Hepatocyte (in vitro differentiated cells): ENCODE measurements at regions not wholly inside any gene's neighbourhood (a gene's known extent, or its start where the extent isn't known, plus 50 kb on each side); places are given as distances from the start of the nearest gene placed in this dataset.

Experiments used
- DNase-seq: peaks from one replicate; pipeline ENCODE4 v3.0.0-alpha.2; 2016; ENCODE audit warnings: low spot score
- H2AFZ ChIP-seq: fragments of 200-600 bp; sonication (generic); 2 replicates; pipeline ENCODE4 v1.6.0; 2016; ENCODE audit warnings: antibody characterized with exemption, mild to moderate bottlenecking
- H3K27ac ChIP-seq: fragments of 200-600 bp; sonication (generic); 2 replicates; pipeline ENCODE4 v1.5.1; 2016; ENCODE audit warnings: mild to moderate bottlenecking
- H3K27me3 ChIP-seq: fragments of 200-600 bp; sonication (generic); 2 replicates; pipeline ENCODE4 v1.6.1; 2016
- H3K36me3 ChIP-seq: fragments of 200-600 bp; sonication (generic); replicated peaks from 2 replicates; pipeline ENCODE4 v1.5.1; 2016; ENCODE audit warnings: low read depth; ENCODE audit not compliant: insufficient read depth
- H3K4me1 ChIP-seq: fragments of 200-600 bp; sonication (generic); 2 replicates; pipeline ENCODE4 v1.5.1; 2016; ENCODE audit warnings: mild to moderate bottlenecking, moderate library complexity; ENCODE audit not compliant: insufficient read depth
- H3K4me2 ChIP-seq: fragments of 200-600 bp; sonication (generic); 2 replicates; pipeline ENCODE4 v1.6.0; 2016
- H3K4me3 ChIP-seq: fragments of 200-600 bp; sonication (generic); 2 replicates; pipeline ENCODE4 v1.5.1; 2016; ENCODE audit warnings: mild to moderate bottlenecking
- H3K79me2 ChIP-seq: fragments of 200-600 bp; sonication (generic); 2 replicates; pipeline ENCODE4 v1.6.0; 2017; ENCODE audit warnings: mild to moderate bottlenecking
- H3K9me2 ChIP-seq: fragments of 200-600 bp; sonication (generic); replicated peaks from 2 replicates; pipeline ENCODE4 v1.6.0; 2017; ENCODE audit warnings: mild to moderate bottlenecking; ENCODE audit not compliant: insufficient read depth
- H3K9me3 ChIP-seq: fragments of 200-600 bp; sonication (generic); 2 replicates; pipeline ENCODE4 v1.5.1; 2016; ENCODE audit warnings: low read depth, mild to moderate bottlenecking
- H4K20me1 ChIP-seq: fragments of 200-600 bp; sonication (generic); 2 replicates; pipeline ENCODE4 v1.6.0; 2016; ENCODE audit warnings: mild to moderate bottlenecking; ENCODE audit not compliant: insufficient read depth, poor library complexity, severe bottlenecking
- EZH2 ChIP-seq: fragments of 200-600 bp; sonication (generic); IDR thresholded peaks from 2 replicates; pipeline ENCODE4 v1.6.1; 2016; ENCODE audit warnings: antibody characterized with exemption, mild to moderate bottlenecking, borderline replicate concordance
- EZH2phosphoT487 ChIP-seq: fragments of 200-600 bp; sonication (generic); IDR thresholded peaks from one replicate; pipeline ENCODE4 v1.6.1; 2018; ENCODE audit warnings: antibody characterized with exemption, mild to moderate bottlenecking, low read depth, moderate library complexity; ENCODE audit not compliant: unreplicated experiment, severe bottlenecking
- WGBS: methylation state at CpG from one replicate; pipeline ENCODE4 v1.1.6; 2016; ENCODE audit warnings: low lambda C conversion rate; ENCODE audit errors: missing lambda C conversion rate; 5-methylcytosine and 5-hydroxymethylcytosine counted together
- TF ChIP-seq, protein P1 (sequence below): fragments of 200-600 bp; sonication (generic); IDR thresholded peaks from 2 replicates; pipeline ENCODE4 v1.5.1; 2016; ENCODE audit warnings: antibody characterized with exemption, mild to moderate bottlenecking; ENCODE audit not compliant: poor library complexity

DNA sequence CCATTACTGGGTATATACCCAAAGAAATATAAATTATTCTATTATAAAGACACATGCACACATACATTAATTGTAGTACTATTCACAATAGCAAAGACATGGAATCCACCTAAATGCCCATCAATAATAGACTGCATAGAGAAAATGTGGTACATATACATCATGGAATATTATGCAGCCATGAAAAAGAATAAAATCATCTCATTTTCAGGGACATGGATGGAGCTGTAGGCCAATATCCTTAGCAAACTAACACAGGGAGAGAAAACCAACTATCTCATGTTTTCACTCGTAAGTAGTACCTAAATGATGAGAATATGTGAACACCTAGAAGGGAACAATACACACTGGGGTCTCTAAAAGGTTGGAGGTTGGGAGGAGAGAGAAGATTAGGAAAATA, 86.0 kb upstream of the GALNTL6 start:
- no peak for DNase-seq
- H3K4me3 ChIP-seq: no peak overlapping the region
- H3K4me2 ChIP-seq: no peak overlapping the region
- H3K27me3 ChIP-seq: no peaks in the 10 kb centered on the region
- WGBS: 88% methylated on average over 1 of the region's 1 CpG
- H4K20me1 ChIP-seq: no peaks in the 10 kb centered on the region
- H3K27ac ChIP-seq: no peak overlapping the region
- no peak overlapping the region for H2AFZ ChIP-seq
- H3K79me2 ChIP-seq: no peaks in the 10 kb centered on the region
- no peaks in the 10 kb centered on the region for H3K9me3 ChIP-seq
- no peaks in the 10 kb centered on the region for H3K9me2 ChIP-seq
- TF ChIP-seq EZH2: no peak
- no peak for TF ChIP-seq EZH2phosphoT487
- TF ChIP-seq, protein P1, sequence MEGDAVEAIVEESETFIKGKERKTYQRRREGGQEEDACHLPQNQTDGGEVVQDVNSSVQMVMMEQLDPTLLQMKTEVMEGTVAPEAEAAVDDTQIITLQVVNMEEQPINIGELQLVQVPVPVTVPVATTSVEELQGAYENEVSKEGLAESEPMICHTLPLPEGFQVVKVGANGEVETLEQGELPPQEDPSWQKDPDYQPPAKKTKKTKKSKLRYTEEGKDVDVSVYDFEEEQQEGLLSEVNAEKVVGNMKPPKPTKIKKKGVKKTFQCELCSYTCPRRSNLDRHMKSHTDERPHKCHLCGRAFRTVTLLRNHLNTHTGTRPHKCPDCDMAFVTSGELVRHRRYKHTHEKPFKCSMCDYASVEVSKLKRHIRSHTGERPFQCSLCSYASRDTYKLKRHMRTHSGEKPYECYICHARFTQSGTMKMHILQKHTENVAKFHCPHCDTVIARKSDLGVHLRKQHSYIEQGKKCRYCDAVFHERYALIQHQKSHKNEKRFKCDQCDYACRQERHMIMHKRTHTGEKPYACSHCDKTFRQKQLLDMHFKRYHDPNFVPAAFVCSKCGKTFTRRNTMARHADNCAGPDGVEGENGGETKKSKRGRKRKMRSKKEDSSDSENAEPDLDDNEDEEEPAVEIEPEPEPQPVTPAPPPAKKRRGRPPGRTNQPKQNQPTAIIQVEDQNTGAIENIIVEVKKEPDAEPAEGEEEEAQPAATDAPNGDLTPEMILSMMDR: no peak
- H3K36me3 ChIP-seq: no peaks in the 10 kb centered on the region
- no peaks in the 10 kb centered on the region for H3K4me1 ChIP-seq

DNA sequence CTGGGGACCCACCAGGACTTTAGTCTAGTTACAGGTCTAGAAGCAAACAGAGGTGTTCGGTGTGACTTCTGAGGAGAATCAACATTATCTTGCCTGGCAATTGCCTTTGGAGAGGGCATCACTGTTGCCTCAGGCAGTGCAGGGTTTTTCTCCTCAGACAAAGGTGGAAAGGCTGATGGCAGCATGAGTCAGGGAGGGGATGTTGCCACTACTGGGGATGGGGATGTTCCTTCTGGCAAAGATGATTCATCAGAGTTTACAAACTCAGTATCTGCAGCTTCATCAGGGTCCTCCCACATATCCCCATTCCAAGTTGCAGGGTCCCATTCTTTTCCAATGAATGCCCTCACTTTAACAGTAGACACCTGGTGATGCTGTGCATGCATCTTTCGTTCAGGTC, 91.3 kb upstream of the GALNTL6 start:
- Histone ChIP-seq H3K4me2 (no peak overlapping the region), H3K27ac (no peak overlapping the region), H2AFZ (no peak overlapping the region), H3K9me2 (no peaks in the 10 kb centered on the region), H3K36me3 (no peaks in the 10 kb centered on the region), H3K79me2 (no peaks in the 10 kb centered on the region), H3K9me3 (no peaks in the 10 kb centered on the region), H3K27me3 (no peaks in the 10 kb centered on the region), H4K20me1 (no peaks in the 10 kb centered on the region), H3K4me1 (no peaks in the 10 kb centered on the region), H3K4me3 (no peak overlapping the region)
- no peak for DNase-seq
- WGBS: 87% methylated on average over 2 of the region's 2 CpGs
- TF ChIP-seq, protein P1: no peak
- TF ChIP-seq EZH2phosphoT487: no peak
- no peak for TF ChIP-seq EZH2

DNA sequence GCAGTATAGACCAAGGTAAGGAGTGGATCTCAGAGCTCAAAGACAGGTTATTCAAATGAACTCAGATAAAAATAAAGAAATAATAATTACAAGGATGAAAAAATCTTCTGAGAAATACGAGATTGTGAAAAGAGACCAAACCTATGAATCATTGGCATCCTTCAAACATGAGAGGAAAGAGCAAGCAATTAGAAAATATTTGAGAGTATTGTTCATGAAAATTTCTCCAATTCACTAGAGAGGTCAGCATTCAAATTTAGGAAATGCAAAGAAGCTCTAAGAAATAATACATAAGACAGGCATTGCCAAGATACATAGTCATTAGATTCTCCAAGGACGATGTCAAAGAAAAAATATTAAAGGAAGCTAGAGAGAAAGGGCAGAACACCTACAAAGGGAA, 93.5 kb upstream of the GALNTL6 start:
- H3K9me2 ChIP-seq: no peaks in the 10 kb centered on the region
- no peaks in the 10 kb centered on the region for H3K27me3 ChIP-seq
- no peak overlapping the region for H3K4me3 ChIP-seq
- no peaks in the 10 kb centered on the region for H3K36me3 ChIP-seq
- H4K20me1 ChIP-seq: no peaks in the 10 kb centered on the region
- 82% methylated on average over 2 of the region's 2 CpGs for WGBS
- H3K4me2 ChIP-seq: no peak overlapping the region
- H2AFZ ChIP-seq: no peak overlapping the region
- H3K9me3 ChIP-seq: no peaks in the 10 kb centered on the region
- no peak overlapping the region for H3K27ac ChIP-seq
- no peak for TF ChIP-seq EZH2phosphoT487
- TF ChIP-seq, protein P1: no peak
- H3K79me2 ChIP-seq: no peaks in the 10 kb centered on the region
- no peak for DNase-seq
- H3K4me1 ChIP-seq: no peaks in the 10 kb centered on the region

DNA sequence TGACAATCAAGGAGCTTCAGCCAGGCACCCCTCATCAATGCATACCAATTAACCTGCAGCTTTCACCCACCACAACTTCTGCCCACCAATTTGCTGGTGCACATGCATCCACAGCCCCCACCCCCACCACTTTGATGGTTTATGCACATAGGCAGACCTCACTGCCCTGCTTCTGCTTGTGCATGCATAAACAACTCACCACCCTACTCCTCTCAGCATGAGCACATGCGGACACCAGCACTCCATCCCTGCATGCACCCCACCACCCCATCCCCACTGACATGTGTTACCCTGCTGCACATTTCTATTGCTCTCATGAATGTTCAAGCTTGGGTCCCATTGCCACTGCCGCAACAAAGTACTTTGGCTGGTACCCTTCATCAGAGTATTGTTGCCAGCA, 94.5 kb upstream of the GALNTL6 start:
- TF ChIP-seq, protein P1: no peak
- TF ChIP-seq EZH2phosphoT487 (no peak), EZH2 (no peak)
- no peaks in the 10 kb centered on the region for H3K79me2 ChIP-seq
- no peak overlapping the region for H3K4me2 ChIP-seq
- no peaks in the 10 kb centered on the region for H4K20me1 ChIP-seq
- H3K9me3 ChIP-seq: no peaks in the 10 kb centered on the region
- no peaks in the 10 kb centered on the region for H3K27me3 ChIP-seq
- H3K4me1 ChIP-seq: no peaks in the 10 kb centered on the region
- no peak for DNase-seq
- no peaks in the 10 kb centered on the region for H3K36me3 ChIP-seq
- no peaks in the 10 kb centered on the region for H3K9me2 ChIP-seq
- WGBS: 96% methylated on average over 2 of the region's 2 CpGs
- no peak overlapping the region for H3K4me3 ChIP-seq
- no peak overlapping the region for H3K27ac ChIP-seq
- H2AFZ ChIP-seq: no peak overlapping the region
